ENCODE measurements at regions not wholly inside any gene's neighbourhood (a gene's known extent, or its start where the extent isn't known, plus 50 kb on each side); places are given as distances from the start of the nearest gene placed in this dataset.

DNA sequence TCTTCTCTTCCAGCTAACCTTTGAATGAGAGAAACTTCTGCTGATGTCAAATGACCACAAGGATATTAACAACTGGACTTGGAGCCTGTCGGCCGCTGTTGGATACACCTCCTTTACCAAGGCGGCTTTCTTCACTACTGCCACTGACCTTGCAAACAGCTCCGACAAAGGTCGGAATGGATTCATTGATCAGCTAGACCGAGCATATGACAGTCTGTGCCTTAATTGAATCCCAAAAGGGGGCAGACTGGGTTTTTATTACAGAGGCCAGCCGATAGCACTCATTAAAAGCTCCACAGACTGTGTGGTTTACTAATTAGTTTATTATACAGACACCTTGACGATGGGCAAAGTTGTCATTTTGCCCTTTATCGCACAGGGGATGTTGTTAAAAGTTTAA, 394.5 kb downstream of the RERGL start:
- Histone ChIP-seq H3K36me3 (ENCODE audit: control insufficient read depth, insufficient read depth, low read length) (no peaks in the 10 kb centered on the region), H3K9me1 (ENCODE audit: control insufficient read depth, insufficient read depth, low read length) (no peaks in the 10 kb centered on the region), H3K79me2 (ENCODE audit: control insufficient read depth, insufficient read depth, low read length) (no peaks in the 10 kb centered on the region), H3K4me2 (ENCODE audit: insufficient read depth, low read length) (no peak overlapping the region), H4K20me1 (replicated peaks; ENCODE audit: control insufficient read depth, insufficient read depth, low read length) (no peaks in the 10 kb centered on the region), H3K4me3 (no peak overlapping the region), H3K4me1 (replicated peaks in 1 of 2; ENCODE audit: control insufficient read depth in 2 of 2, insufficient read depth in 2 of 2, low read length in 2 of 2) (no peaks in the 10 kb centered on the region), H3K9me3 (replicated peaks; ENCODE audit: control insufficient read depth, insufficient read depth, low read depth, low read length) (no peaks in the 10 kb centered on the region), H3K27ac (ENCODE audit: extremely low read depth, low read depth, low read length) (no peak overlapping the region), H3K9ac (ENCODE audit: insufficient read depth in 1 of 2, low read depth in 2 of 2, low read length in 2 of 2) (no peak overlapping the region), H3K27me3 (ENCODE audit: control insufficient read depth in 2 of 2, insufficient read depth in 2 of 2, low read length in 2 of 2) (no peaks in the 10 kb centered on the region), H2AFZ (ENCODE audit: low read depth, low read length) (no peak overlapping the region)
- 2% methylated on average over 9 of the region's 9 CpGs for WGBS (ENCODE audit: insufficient coverage, low coverage, missing lambda C conversion rate)
- intact Hi-C loops (cut with micrococcal nuclease), result no loop called here
- ChIA-PET CTCF (ENCODE audit: low intra/inter-chr PET ratio) (no interaction called here), POLR2A (no interaction called here)
- FAIRE-seq (no peak), ATAC-seq (no peak), DNase-seq (ENCODE audit: extremely low read depth in 1 of 4, low spot score in 3 of 4) (no peak)
- in situ Hi-C loops (cut with MboI), result no loop called here
- no TSS peak for BruUV-seq (replicated peaks)
- no peak for TF ChIP-seq RNF2 (IDR thresholded peaks at IDR 0.05)
- TF ChIP-seq, protein P1, sequence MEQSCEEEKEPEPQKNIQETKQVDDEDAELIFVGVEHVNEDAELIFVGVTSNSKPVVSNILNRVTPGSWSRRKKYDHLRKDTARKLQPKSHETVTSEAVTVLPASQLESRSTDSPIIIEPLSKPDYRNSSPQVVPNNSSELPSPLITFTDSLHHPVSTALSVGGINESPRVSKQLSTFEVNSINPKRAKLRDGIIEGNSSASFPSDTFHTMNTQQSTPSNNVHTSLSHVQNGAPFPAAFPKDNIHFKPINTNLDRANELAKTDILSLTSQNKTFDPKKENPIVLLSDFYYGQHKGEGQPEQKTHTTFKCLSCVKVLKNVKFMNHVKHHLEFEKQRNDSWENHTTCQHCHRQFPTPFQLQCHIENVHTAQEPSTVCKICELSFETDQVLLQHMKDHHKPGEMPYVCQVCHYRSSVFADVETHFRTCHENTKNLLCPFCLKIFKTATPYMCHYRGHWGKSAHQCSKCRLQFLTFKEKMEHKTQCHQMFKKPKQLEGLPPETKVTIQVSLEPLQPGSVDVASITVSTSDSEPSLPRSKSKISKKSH (CRISPR knock-in tag; IDR thresholded peaks at IDR 0.05), result no peak
- no peak for TF ChIP-seq PRMT5 (CRISPR knock-in tag; IDR thresholded peaks at IDR 0.05)
- TF ChIP-seq CREB1 (IDR thresholded peaks at IDR 0.05), result no peak
- TF ChIP-seq CREB1 (CRISPR knock-in tag; IDR thresholded peaks at IDR 0.05), result no peak
- no peak for TF ChIP-seq PRDM10 (IDR thresholded peaks at IDR 0.05; ENCODE audit: partially characterized antibody)
- TF ChIP-seq, protein P2, sequence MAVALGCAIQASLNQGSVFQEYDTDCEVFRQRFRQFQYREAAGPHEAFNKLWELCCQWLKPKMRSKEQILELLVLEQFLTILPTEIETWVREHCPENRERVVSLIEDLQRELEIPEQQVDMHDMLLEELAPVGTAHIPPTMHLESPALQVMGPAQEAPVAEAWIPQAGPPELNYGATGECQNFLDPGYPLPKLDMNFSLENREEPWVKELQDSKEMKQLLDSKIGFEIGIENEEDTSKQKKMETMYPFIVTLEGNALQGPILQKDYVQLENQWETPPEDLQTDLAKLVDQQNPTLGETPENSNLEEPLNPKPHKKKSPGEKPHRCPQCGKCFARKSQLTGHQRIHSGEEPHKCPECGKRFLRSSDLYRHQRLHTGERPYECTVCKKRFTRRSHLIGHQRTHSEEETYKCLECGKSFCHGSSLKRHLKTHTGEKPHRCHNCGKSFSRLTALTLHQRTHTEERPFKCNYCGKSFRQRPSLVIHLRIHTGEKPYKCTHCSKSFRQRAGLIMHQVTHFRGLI (CRISPR knock-in tag; IDR thresholded peaks at IDR 0.05), result no peak
- no peak for TF ChIP-seq FOXM1 (IDR thresholded peaks at IDR 0.05; ENCODE audit: low read depth)
- no peak for TF ChIP-seq FOXM1 (CRISPR knock-in tag; IDR thresholded peaks at IDR 0.05; ENCODE audit: low read depth)
- TF ChIP-seq CREM (IDR thresholded peaks at IDR 0.05; ENCODE audit: low read depth), result no peak
- TF ChIP-seq MCM7 (IDR thresholded peaks at IDR 0.05), result no peak
- TF ChIP-seq, protein P3, sequence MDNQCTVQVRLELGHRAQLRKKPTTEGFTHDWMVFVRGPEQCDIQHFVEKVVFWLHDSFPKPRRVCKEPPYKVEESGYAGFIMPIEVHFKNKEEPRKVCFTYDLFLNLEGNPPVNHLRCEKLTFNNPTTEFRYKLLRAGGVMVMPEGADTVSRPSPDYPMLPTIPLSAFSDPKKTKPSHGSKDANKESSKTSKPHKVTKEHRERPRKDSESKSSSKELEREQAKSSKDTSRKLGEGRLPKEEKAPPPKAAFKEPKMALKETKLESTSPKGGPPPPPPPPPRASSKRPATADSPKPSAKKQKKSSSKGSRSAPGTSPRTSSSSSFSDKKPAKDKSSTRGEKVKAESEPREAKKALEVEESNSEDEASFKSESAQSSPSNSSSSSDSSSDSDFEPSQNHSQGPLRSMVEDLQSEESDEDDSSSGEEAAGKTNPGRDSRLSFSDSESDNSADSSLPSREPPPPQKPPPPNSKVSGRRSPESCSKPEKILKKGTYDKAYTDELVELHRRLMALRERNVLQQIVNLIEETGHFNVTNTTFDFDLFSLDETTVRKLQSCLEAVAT (IDR thresholded peaks at IDR 0.05), result no peak

All from K562 (cell line).